TTC549 (cell line): ENCODE measurements at regions not wholly inside any gene's neighbourhood (a gene's known extent, or its start where the extent isn't known, plus 50 kb on each side); places are given as distances from the start of the nearest gene placed in this dataset.

Source experiments
- FAIRE-seq: peaks from 2 replicates; lab custom pipeline; 2012; peaks lifted over from hg19 to GRCh38; lab: Jason Lieb, UNC

- FAIRE-seq = no peak
Measured at GRCh38 chr15:69718916-69719315, 266.3 kb downstream of the RPLP1 start.

- no peak for FAIRE-seq
Measured at GRCh38 chr15:69719527-69720240, 267.1 kb downstream of the RPLP1 start.

GRCh38 chr15:69720536-69720935 is 267.9 kb downstream of the RPLP1 start:
- FAIRE-seq = no peak

- no peak for FAIRE-seq
Measured at GRCh38 chr15:69722924-69723323, 270.3 kb downstream of the RPLP1 start.

- no peak for FAIRE-seq
Measured at GRCh38 chr15:69723404-69724096, 270.9 kb downstream of the RPLP1 start.

- FAIRE-seq = no peak
Measured at GRCh38 chr15:69724333-69724732, 271.7 kb downstream of the RPLP1 start.

GRCh38 chr15:69725275-69725674 is 272.7 kb downstream of the RPLP1 start:
- FAIRE-seq = no peak

- FAIRE-seq = no peak
Measured at GRCh38 chr15:69725957-69726356, 273.3 kb downstream of the RPLP1 start.

GRCh38 chr15:69727121-69727924 is 274.7 kb downstream of the RPLP1 start:
- FAIRE-seq = no peak

GRCh38 chr15:69729167-69729748 is 276.6 kb downstream of the RPLP1 start:
- no peak for FAIRE-seq

- FAIRE-seq = no peak
Measured at GRCh38 chr15:69730281-69731080, 277.9 kb downstream of the RPLP1 start.

- FAIRE-seq = no peak
Measured at GRCh38 chr15:69731081-69731330, 278.4 kb downstream of the RPLP1 start.

- no peak for FAIRE-seq
Measured at GRCh38 chr15:69731581-69731980, 279.0 kb downstream of the RPLP1 start.

- FAIRE-seq = no peak
Measured at GRCh38 chr15:69732133-69732532, 279.5 kb downstream of the RPLP1 start.

GRCh38 chr15:69734699-69735098 is 282.1 kb downstream of the RPLP1 start:
- no peak for FAIRE-seq

GRCh38 chr15:69735121-69735520 is 282.5 kb downstream of the RPLP1 start:
- FAIRE-seq = no peak

GRCh38 chr15:69736161-69736560 is 283.5 kb downstream of the RPLP1 start:
- FAIRE-seq = no peak

GRCh38 chr15:69737916-69738315 is 285.3 kb downstream of the RPLP1 start:
- FAIRE-seq = no peak

- no peak for FAIRE-seq
Measured at GRCh38 chr15:69740684-69741083, 288.1 kb downstream of the RPLP1 start.

GRCh38 chr15:69742361-69742760 is 289.7 kb downstream of the RPLP1 start:
- no peak for FAIRE-seq

- FAIRE-seq = no peak
Measured at GRCh38 chr15:69743091-69743490, 290.5 kb downstream of the RPLP1 start.
